H1 (cell line): ENCODE measurements at regions not wholly inside any gene's neighbourhood (a gene's known extent, or its start where the extent isn't known, plus 50 kb on each side); places are given as distances from the start of the nearest gene placed in this dataset.

Source experiments
- CREB1 ChIP-seq: IDR thresholded peaks from 2 replicates; pipeline ENCODE4 v1.6.1; 2012; ENCODE audit warnings: inconsistent platforms
- E2F6 ChIP-seq: IDR thresholded peaks from 2 replicates; pipeline ENCODE4 v1.6.1; 2012; ENCODE audit warnings: inconsistent platforms
- RNF2 ChIP-seq: fragments of 200-900, 300-1000 bp; sonication (generic); IDR thresholded peaks from 2 replicates; pipeline ENCODE4 v1.7.1; 2016; ENCODE audit warnings: borderline replicate concordance, low read depth, mild to moderate bottlenecking, antibody characterized with exemption, low read length; ENCODE audit not compliant: poor library complexity, severe bottlenecking; ENCODE audit errors: missing control alignments

GRCh38 chr14:76287063-76287462, 88.9 kb upstream of the ESRRB start (continued):
- TF ChIP-seq RNF2: no peak
- TF ChIP-seq E2F6: no peak
- no peak for TF ChIP-seq CREB1
- TF ChIP-seq, all 59 proteins: peak for 0
